ENCODE measurements at regions not wholly inside any gene's neighbourhood (a gene's known extent, or its start where the extent isn't known, plus 50 kb on each side); places are given as distances from the start of the nearest gene placed in this dataset.

DNA sequence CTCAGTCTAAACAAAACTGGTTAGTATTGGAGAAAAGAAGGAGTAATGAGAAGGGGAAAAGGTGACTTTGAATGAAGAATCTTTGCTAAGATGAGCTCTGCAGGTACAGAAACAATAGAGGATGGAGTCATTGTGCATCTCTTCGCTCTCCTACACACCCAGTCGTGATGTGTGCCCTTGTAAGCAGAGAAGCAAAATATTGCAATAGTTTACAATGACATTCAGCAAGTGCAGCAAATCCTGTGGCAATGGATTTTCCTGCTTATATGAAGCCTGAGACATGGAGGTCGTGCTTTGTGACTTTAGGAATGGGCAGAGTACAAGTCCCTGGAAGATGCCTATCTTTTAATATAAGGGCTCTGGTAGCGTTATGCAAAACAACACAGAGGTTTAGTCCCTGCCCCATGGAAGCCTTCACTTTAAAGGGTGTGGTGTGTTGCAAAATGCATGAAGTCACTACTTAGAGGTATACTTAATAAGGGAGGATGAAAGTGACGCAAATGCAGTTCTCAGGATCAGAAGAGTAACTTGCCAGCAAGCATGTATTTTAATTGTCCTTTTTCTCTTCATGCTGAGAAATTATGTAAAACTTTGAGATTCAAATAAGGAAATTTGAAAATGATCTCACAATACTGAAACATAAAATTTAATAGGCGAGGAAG lies 88.0 kb upstream of the IVNS1ABP start:
- H3K36me3 ChIP-seq (ENCODE audit: control insufficient read depth, insufficient read depth, low read length) = no peaks in the 10 kb centered on the region
- TF ChIP-seq, protein P1, sequence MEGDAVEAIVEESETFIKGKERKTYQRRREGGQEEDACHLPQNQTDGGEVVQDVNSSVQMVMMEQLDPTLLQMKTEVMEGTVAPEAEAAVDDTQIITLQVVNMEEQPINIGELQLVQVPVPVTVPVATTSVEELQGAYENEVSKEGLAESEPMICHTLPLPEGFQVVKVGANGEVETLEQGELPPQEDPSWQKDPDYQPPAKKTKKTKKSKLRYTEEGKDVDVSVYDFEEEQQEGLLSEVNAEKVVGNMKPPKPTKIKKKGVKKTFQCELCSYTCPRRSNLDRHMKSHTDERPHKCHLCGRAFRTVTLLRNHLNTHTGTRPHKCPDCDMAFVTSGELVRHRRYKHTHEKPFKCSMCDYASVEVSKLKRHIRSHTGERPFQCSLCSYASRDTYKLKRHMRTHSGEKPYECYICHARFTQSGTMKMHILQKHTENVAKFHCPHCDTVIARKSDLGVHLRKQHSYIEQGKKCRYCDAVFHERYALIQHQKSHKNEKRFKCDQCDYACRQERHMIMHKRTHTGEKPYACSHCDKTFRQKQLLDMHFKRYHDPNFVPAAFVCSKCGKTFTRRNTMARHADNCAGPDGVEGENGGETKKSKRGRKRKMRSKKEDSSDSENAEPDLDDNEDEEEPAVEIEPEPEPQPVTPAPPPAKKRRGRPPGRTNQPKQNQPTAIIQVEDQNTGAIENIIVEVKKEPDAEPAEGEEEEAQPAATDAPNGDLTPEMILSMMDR (IDR thresholded peaks at IDR 0.05; ENCODE audit: insufficient read depth, low read depth, low read length) = no peak
- no peak for DNase-seq (ENCODE audit: low read depth)
- ChIA-PET POLR2A (no interaction called here), CTCF (no interaction called here)
- H3K27me3 ChIP-seq (ENCODE audit: control insufficient read depth, insufficient read depth, low read length) = no peaks in the 10 kb centered on the region
- no peak overlapping the region for H3K4me3 ChIP-seq (ENCODE audit: low read depth, low read length)

GRCh38 chr1:185404291-185404690 lies 87.2 kb upstream of the IVNS1ABP start:
- CTCF ChIA-PET = no interaction called here
- no peaks in the 10 kb centered on the region for H3K27me3 ChIP-seq (ENCODE audit: control insufficient read depth, insufficient read depth, low read length)
- H3K36me3 ChIP-seq (ENCODE audit: control insufficient read depth, insufficient read depth, low read length) = no peaks in the 10 kb centered on the region
- DNase-seq (ENCODE audit: low read depth) = no peak
- no peak overlapping the region for H3K4me3 ChIP-seq (ENCODE audit: low read depth, low read length)
- POLR2A ChIA-PET = no interaction called here
- TF ChIP-seq, protein P1 (IDR thresholded peaks at IDR 0.05; ENCODE audit: insufficient read depth, low read depth, low read length) = no peak

- no peak for DNase-seq (ENCODE audit: low read depth)
- Histone ChIP-seq H3K36me3 (ENCODE audit: control insufficient read depth, insufficient read depth, low read length) (no peaks in the 10 kb centered on the region), H3K27me3 (ENCODE audit: control insufficient read depth, insufficient read depth, low read length) (no peaks in the 10 kb centered on the region), H3K4me3 (ENCODE audit: low read depth, low read length) (no peak overlapping the region)
- TF ChIP-seq, protein P1 (IDR thresholded peaks at IDR 0.05; ENCODE audit: insufficient read depth, low read depth, low read length) = no peak
- ChIA-PET POLR2A (no interaction called here), CTCF (no interaction called here)
These were observed 85.9 kb upstream of the IVNS1ABP start for GRCh38 chr1:185402930-185403329.

DNA sequence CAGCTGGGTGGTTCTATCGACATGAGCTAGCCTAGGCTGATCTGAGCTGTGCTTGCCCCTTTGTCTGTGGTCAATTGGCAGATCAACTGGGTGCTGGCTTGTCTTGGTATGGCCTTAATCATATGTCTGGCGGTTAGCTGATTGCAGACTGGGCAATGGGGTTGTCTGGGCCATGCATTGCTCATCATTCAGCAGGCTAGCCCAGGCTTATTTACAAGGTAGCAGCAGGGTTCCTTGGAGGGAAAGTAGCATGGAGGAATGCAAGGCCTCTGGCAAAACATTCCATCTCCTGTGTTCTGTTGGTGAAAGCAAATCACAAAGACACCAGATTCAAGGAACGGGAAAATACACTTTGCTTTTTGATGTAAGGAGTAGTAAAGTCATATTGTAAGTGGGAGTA lies 84.0 kb upstream of the IVNS1ABP start:
- CTCF ChIA-PET = no interaction called here
- no peak overlapping the region for H3K4me3 ChIP-seq (ENCODE audit: low read depth, low read length)
- no peaks in the 10 kb centered on the region for H3K36me3 ChIP-seq (ENCODE audit: control insufficient read depth, insufficient read depth, low read length)
- POLR2A ChIA-PET = no interaction called here
- no peaks in the 10 kb centered on the region for H3K27me3 ChIP-seq (ENCODE audit: control insufficient read depth, insufficient read depth, low read length)
- TF ChIP-seq, protein P1 (IDR thresholded peaks at IDR 0.05; ENCODE audit: insufficient read depth, low read depth, low read length) = no peak
- no peak for DNase-seq (ENCODE audit: low read depth)

- H3K27me3 ChIP-seq (ENCODE audit: control insufficient read depth, insufficient read depth, low read length) = no peaks in the 10 kb centered on the region
- no peaks in the 10 kb centered on the region for H3K36me3 ChIP-seq (ENCODE audit: control insufficient read depth, insufficient read depth, low read length)
- ChIA-PET POLR2A (no interaction called here), CTCF (interaction anchor here (1.2 kb wide), 1 partner anchor 17 kb away, joined by 4 read pairs; no protein-coding TSS in a partner anchor)
- peak; percentile 51 for DNase-seq (ENCODE audit: low read depth)
- no peak overlapping the region for H3K4me3 ChIP-seq (ENCODE audit: low read depth, low read length)
- TF ChIP-seq, protein P1 (IDR thresholded peaks at IDR 0.05; ENCODE audit: insufficient read depth, low read depth, low read length) = no peak
These were observed 83.0 kb upstream of the IVNS1ABP start for GRCh38 chr1:185400052-185400451.

All from BJ (cell line).